ENCODE measurements at regions not wholly inside any gene's neighbourhood (a gene's known extent, or its start where the extent isn't known, plus 50 kb on each side); places are given as distances from the start of the nearest gene placed in this dataset.

DNA sequence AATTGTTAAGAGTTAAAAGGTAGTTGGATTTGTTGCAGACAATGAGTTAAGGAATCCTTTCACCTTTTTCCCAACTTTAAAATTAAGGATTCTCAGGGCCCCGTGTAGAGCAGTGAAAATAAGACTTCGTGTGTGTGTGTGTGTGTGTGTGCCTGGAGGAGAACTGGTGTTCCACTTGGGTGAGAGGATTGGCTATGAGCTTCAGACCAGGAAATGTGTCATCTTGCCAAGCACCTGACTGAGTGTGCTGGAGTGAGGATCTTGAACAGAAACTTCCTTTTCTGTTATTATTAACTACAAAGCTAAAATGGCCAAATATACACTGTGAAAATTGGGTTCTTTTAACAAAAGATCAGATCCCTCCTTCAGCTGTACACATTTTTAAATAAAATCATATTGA, 113.1 kb upstream of the VCX2 start:
- TF ChIP-seq, protein P1, sequence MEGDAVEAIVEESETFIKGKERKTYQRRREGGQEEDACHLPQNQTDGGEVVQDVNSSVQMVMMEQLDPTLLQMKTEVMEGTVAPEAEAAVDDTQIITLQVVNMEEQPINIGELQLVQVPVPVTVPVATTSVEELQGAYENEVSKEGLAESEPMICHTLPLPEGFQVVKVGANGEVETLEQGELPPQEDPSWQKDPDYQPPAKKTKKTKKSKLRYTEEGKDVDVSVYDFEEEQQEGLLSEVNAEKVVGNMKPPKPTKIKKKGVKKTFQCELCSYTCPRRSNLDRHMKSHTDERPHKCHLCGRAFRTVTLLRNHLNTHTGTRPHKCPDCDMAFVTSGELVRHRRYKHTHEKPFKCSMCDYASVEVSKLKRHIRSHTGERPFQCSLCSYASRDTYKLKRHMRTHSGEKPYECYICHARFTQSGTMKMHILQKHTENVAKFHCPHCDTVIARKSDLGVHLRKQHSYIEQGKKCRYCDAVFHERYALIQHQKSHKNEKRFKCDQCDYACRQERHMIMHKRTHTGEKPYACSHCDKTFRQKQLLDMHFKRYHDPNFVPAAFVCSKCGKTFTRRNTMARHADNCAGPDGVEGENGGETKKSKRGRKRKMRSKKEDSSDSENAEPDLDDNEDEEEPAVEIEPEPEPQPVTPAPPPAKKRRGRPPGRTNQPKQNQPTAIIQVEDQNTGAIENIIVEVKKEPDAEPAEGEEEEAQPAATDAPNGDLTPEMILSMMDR (IDR thresholded peaks at IDR 0.05), result no peak
- no peak for TF ChIP-seq POLR2AphosphoS5 (IDR thresholded peaks at IDR 0.05)
- TF ChIP-seq POLR2A (IDR thresholded peaks at IDR 0.05), result no peak

All from stomach (tissue), 4 donors.